Spleen (tissue), 11 donors: ENCODE measurements at regions not wholly inside any gene's neighbourhood (a gene's known extent, or its start where the extent isn't known, plus 50 kb on each side); places are given as distances from the start of the nearest gene placed in this dataset.
"Not testable (repeated sequence)": the region's sequence is repeated elsewhere in the genome, so short reads cannot be mapped to it uniquely, and the experiment has no call there.

Experiments
- DNase-seq: peaks from one replicate; pipeline ENCODE4 v3.0.0-alpha.2; 2020
- H3K27ac ChIP-seq, 8 donors: fragments of 200-600 bp; sonication (generic) in 7 of 8; 1 replicate in 4 of 8; 2 replicates in 4 of 8; pipeline versions ENCODE4 v1.5.0 to v1.8.0; 2016 to 2021; ENCODE audit warnings: inconsistent platforms in 4 of 8, mild to moderate bottlenecking in 4 of 8, moderate library complexity in 1 of 8
- H3K27me3 ChIP-seq, 7 donors: fragments of 200-600 bp; sonication (generic) in 6 of 7; replicated peaks in 1 of 7; 1 replicate in 4 of 7; 2 replicates in 3 of 7; pipeline versions ENCODE4 v1.5.0 to v1.8.0; 2016 to 2021; ENCODE audit warnings: inconsistent platforms in 3 of 7, mild to moderate bottlenecking in 1 of 7
- H3K36me3 ChIP-seq, 6 donors: fragments of 200-600 bp; sonication (generic) in 5 of 6; 1 replicate in 4 of 6; 2 replicates in 2 of 6; pipeline versions ENCODE4 v1.5.0 to v1.8.0; 2016 to 2021; ENCODE audit warnings: inconsistent platforms in 2 of 6
- H3K4me1 ChIP-seq, 6 donors: fragments of 200-600 bp; sonication (generic) in 5 of 6; 1 replicate in 3 of 6; 2 replicates in 3 of 6; pipeline versions ENCODE4 v1.5.0 to v1.8.0; 2016 to 2021; ENCODE audit warnings: inconsistent platforms in 3 of 6
- H3K4me3 ChIP-seq, 8 donors: fragments of 200-600 bp; sonication (generic) in 7 of 8; 1 replicate in 4 of 8; 2 replicates in 4 of 8; pipeline versions ENCODE4 v1.5.0 to v1.8.0; 2016 to 2021; ENCODE audit warnings: inconsistent platforms in 4 of 8, mild to moderate bottlenecking in 4 of 8, moderate library complexity in 2 of 8
- H3K9me3 ChIP-seq, 8 donors: fragments of 200-600 bp; sonication (generic) in 7 of 8; 1 replicate in 4 of 8; 2 replicates in 4 of 8; pipeline versions ENCODE4 v1.5.0 to v1.8.0; 2016 to 2021; ENCODE audit warnings: inconsistent platforms in 4 of 8
- POLR2A ChIP-seq, 3 donors: fragments of 450-650 bp; IDR thresholded peaks; one replicate each; pipeline ENCODE4 v1.5.1; 2017; ENCODE audit warnings: antibody characterized with exemption in 3 of 3, mild to moderate bottlenecking in 1 of 3
- POLR2AphosphoS5 ChIP-seq, 3 donors: sonication (generic); formaldehyde crosslinking; IDR thresholded peaks; one replicate each; pipeline ENCODE4 v1.5.1; 2017; ENCODE audit warnings: antibody characterized with exemption in 3 of 3
- WGBS, 5 donors: extraction: QIAGEN DNeasy Blood & Tissue Kit in 3 of 5; methylation state at CpG; one replicate each; pipeline versions ENCODE4 v1.1.5 to v1.1.7; 2013 to 2018; 5-methylcytosine and 5-hydroxymethylcytosine counted together
- intact Hi-C: fragments of 100-400 bp; cut with DNase I; formaldehyde crosslinking; loops from one replicate; pipeline ENCODE4 v1.15.0; 2023; ENCODE audit warnings: low total_unique reads
- TF ChIP-seq, protein P1 (sequence below), 11 experiments: fragments of 200-600 bp in 7 of 11; fragments of 450-650 bp in 4 of 11; sonication (generic) in 4 of 11; IDR thresholded peaks in 8 of 11; conservative IDR thresholded peaks in 3 of 11; 1 replicate in 7 of 11; 2 replicates in 4 of 11; pipeline versions ENCODE4 v1.4.0 to v1.8.0; 2016 to 2021; ENCODE audit warnings: antibody characterized with exemption in 11 of 11, inconsistent platforms in 4 of 11, mild to moderate bottlenecking in 1 of 11
- donor health status: healthy with polysubstance abuse.
- donor health status: DM: no; HTN: no; CAD: no; lungs with moderate emphysema.
- donor health status: DM: no; HTN: no; CAD: no.
- donor health status: Bipolar disorder and iron deficiency.
- donor health status: healthy.
- donor health status: DM: no; HTN: no; CAD: no.
- donor health status: DM: yes; HTN: yes; CAD: no.

DNA sequence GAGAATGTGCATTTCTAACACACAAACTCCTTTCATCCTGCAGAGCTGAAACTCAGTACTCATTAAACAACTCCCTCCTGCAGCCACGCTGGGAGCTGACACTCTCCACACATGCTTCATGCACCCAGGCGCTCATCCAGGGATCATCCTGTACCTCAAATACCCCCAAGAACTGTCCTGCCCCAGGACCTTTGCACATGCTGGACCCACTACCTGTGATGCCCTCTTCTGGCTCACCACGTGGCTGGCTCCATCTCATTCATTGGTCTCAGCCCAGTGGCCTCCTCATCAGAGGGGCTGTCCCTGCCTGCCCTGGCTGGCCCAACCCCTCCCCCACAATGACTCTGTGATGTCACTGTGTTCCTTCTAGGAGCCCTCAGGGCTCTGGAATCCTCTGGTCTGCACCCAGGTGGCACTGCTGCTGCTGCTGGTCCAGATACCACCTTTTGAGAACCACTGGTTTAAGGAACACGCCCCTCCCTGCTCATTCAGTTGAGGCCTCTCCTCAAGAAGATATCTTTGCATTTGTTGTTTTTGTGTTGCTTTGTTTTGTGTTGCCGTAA lies 160.9 kb upstream of the FOXF1 start:
- 65 to 92% (median 74%) methylated on average over 5 of the region's 5 CpGs for WGBS, 5 donors
- DNase-seq: no peak
- H3K27ac ChIP-seq: no peak overlapping the region
- H3K27me3 ChIP-seq: peaks cover 0 to 96% (median 17%) of the 10 kb centered on the region in 7 donors
- intact Hi-C loops: loop anchor here (10.0 kb wide), 1 partner anchor 275 kb away; no protein-coding TSS in a partner anchor
- no peaks in the 10 kb centered on the region for H3K9me3 ChIP-seq
- H3K4me1 ChIP-seq: no peaks in the 10 kb centered on the region
- TF ChIP-seq, protein P1, sequence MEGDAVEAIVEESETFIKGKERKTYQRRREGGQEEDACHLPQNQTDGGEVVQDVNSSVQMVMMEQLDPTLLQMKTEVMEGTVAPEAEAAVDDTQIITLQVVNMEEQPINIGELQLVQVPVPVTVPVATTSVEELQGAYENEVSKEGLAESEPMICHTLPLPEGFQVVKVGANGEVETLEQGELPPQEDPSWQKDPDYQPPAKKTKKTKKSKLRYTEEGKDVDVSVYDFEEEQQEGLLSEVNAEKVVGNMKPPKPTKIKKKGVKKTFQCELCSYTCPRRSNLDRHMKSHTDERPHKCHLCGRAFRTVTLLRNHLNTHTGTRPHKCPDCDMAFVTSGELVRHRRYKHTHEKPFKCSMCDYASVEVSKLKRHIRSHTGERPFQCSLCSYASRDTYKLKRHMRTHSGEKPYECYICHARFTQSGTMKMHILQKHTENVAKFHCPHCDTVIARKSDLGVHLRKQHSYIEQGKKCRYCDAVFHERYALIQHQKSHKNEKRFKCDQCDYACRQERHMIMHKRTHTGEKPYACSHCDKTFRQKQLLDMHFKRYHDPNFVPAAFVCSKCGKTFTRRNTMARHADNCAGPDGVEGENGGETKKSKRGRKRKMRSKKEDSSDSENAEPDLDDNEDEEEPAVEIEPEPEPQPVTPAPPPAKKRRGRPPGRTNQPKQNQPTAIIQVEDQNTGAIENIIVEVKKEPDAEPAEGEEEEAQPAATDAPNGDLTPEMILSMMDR (IDR thresholded peaks at IDR 0.05 in 8 of 11, conservative IDR thresholded peaks at IDR 0.05 in 3 of 11): no peak
- TF ChIP-seq POLR2AphosphoS5 (IDR thresholded peaks at IDR 0.05): no peak
- TF ChIP-seq POLR2A (IDR thresholded peaks at IDR 0.05): no peak
- no peak overlapping the region for H3K4me3 ChIP-seq
- H3K36me3 ChIP-seq: no peaks in the 10 kb centered on the region

DNA sequence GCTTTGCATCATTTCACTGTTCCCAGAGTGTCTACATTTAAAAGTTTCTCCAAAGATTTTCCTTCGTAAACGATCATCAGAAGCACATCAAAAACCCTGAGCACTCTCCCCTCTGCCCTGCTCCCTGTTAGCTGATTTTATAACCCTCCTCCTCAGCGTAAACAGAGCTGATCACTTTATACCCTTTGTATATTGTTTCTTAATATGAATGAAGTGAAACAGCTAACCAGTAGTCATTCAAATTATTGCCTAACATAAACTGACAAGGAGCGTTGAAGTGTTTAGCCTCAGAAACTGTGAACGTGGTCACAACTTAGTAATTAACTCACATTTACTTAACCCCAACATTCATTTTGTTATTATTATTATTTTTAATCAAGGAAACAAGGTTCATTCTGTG lies 160.0 kb upstream of the FOXF1 start:
- H3K27ac ChIP-seq: no peak overlapping the region
- WGBS, 5 donors: 68 to 79% (median 72%) methylated on average over 5 of the region's 5 CpGs

DNA sequence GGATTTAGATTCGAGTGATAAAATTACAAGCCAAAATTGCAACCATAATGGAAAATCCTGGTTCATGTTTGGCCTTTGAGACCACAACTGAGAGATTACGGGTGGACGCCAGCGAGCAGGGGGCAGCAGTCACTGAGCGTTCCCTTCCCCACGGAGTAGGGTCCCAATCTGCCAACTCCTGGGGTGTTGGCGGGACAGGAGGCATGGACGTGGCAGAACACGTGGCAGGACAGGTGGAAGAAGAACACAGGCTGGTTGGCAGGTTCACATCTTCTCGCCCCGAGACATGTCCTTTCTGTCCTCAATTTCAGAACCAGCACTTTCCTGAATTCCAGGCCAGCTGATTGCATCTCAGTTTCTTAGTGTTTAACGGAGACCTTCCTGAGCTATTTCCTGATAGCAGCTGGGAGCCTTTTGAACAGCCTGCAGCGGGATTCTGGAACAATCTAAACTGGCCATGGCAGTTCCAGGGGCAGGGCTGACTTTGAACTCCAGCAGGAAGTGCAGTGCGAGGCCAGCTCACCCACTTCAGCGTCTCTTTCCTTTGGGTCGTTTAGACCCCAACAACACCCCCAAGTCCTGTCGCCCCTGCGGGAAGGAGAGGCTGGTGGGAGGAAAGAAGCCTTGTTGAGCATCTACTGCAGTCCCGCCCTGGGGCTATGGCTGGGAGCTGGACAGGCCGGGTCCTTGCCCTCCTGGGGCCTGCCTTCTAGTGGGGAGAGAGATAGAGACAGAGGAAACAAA lies 159.1 kb upstream of the FOXF1 start:
- H3K4me1 ChIP-seq: no peaks in the 10 kb centered on the region
- no peak overlapping the region for H3K4me3 ChIP-seq
- no peak overlapping the region for H3K27ac ChIP-seq
- H3K36me3 ChIP-seq: no peaks in the 10 kb centered on the region
- peaks cover 0 to 10% (median 9%) of the 10 kb centered on the region in 8 donors for H3K9me3 ChIP-seq
- TF ChIP-seq, protein P1 (IDR thresholded peaks at IDR 0.05 in 8 of 11, conservative IDR thresholded peaks at IDR 0.05 in 3 of 11): no peak
- TF ChIP-seq POLR2A (IDR thresholded peaks at IDR 0.05): no peak
- no peak for TF ChIP-seq POLR2AphosphoS5 (IDR thresholded peaks at IDR 0.05)
- intact Hi-C loops: no loop called here
- DNase-seq: no peak
- WGBS, 5 donors: 55 to 66% (median 57%) methylated on average over 20 of the region's 20 CpGs
- peaks cover 0 to 94% (median 17%) of the 10 kb centered on the region in 7 donors for H3K27me3 ChIP-seq

More for the DNA sequence above, 160.0 kb upstream of the FOXF1 start:
- Histone ChIP-seq H3K36me3 (no peaks in the 10 kb centered on the region), H3K4me1 (no peaks in the 10 kb centered on the region), H3K4me3 (no peak overlapping the region), H3K9me3 (peaks cover 0 to 1% (median under 1%) of the 10 kb centered on the region in 8 donors), H3K27me3 (peaks cover 0 to 96% (median 17%) of the 10 kb centered on the region in 7 donors)
- TF ChIP-seq POLR2A (IDR thresholded peaks at IDR 0.05) (no peak), POLR2AphosphoS5 (IDR thresholded peaks at IDR 0.05) (no peak)
- TF ChIP-seq, protein P1 (IDR thresholded peaks at IDR 0.05 in 8 of 11, conservative IDR thresholded peaks at IDR 0.05 in 3 of 11): no peak
- DNase-seq: no peak
- intact Hi-C loops: no loop called here

DNA sequence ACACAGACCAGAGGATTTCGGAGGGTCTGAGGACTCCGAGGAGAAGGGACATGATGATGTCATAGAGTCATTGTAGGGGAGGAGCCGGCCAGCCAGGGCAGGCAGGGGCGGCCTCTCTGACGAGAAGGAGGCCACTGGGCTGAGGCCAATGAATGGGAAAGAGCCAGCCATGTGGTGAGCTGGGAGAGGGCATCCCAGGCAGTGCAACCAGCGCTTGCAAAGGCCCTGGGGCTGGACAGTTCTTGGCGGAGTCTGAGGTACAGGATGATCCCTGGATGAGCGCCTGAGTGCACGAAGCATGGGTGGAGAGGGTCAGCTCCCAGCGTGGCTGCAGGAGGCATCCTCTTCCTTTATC lies 158.6 kb upstream of the FOXF1 start:
- Histone ChIP-seq H3K27me3 (peaks cover 0 to 93% (median 17%) of the 10 kb centered on the region in 7 donors), H3K9me3 (peaks cover 0 to 16% (median 11%) of the 10 kb centered on the region in 8 donors)
- H3K4me1 ChIP-seq, H3K27ac ChIP-seq, DNase-seq, H3K4me3 ChIP-seq, intact Hi-C loops, H3K36me3 ChIP-seq: not testable (repeated sequence)
- WGBS, 5 donors: 59 to 67% (median 62%) methylated on average over 10 of the region's 10 CpGs
